DMS79 (cell line): ENCODE measurements at regions not wholly inside any gene's neighbourhood (a gene's known extent, or its start where the extent isn't known, plus 50 kb on each side); places are given as distances from the start of the nearest gene placed in this dataset.

Experiments used
- DNase-seq: peaks from one replicate; lab custom pipeline; 2025; lab: John Stamatoyannopoulos, UW

GRCh38 chr10:57015595-57016318 lies 654.7 kb upstream of the ZWINT start:
- DNase-seq: peak; percentile 92

GRCh38 chr10:57015187-57015586 lies 654.1 kb upstream of the ZWINT start:
- no peak for DNase-seq

GRCh38 chr10:57014758-57015157 lies 653.7 kb upstream of the ZWINT start:
- no peak for DNase-seq

GRCh38 chr10:57008189-57008588 lies 647.1 kb upstream of the ZWINT start:
- no peak for DNase-seq

- no peak for DNase-seq
These were observed 630.6 kb upstream of the ZWINT start for GRCh38 chr10:56991591-56992069.

- no peak for DNase-seq
These were observed 614.5 kb upstream of the ZWINT start for GRCh38 chr10:56975513-56975912.

- no peak for DNase-seq
These were observed 612.7 kb upstream of the ZWINT start for GRCh38 chr10:56973766-56974165.

GRCh38 chr10:56943221-56943755 lies 582.2 kb upstream of the ZWINT start:
- DNase-seq: no peak

- DNase-seq: no peak
These were observed 573.5 kb upstream of the ZWINT start for GRCh38 chr10:56934515-56934914.

- DNase-seq: no peak
These were observed 567.7 kb upstream of the ZWINT start for GRCh38 chr10:56928714-56929113.

GRCh38 chr10:56927701-56928100 lies 566.6 kb upstream of the ZWINT start:
- DNase-seq: no peak

GRCh38 chr10:56920601-56921261 lies 559.7 kb upstream of the ZWINT start:
- no peak for DNase-seq

- peak; percentile 73 for DNase-seq
These were observed 551.0 kb upstream of the ZWINT start for GRCh38 chr10:56912043-56912442.

- DNase-seq: no peak
These were observed 544.0 kb upstream of the ZWINT start for GRCh38 chr10:56905051-56905450.

GRCh38 chr10:56902554-56902953 lies 541.5 kb upstream of the ZWINT start:
- DNase-seq: no peak

- DNase-seq: no peak
These were observed 534.2 kb upstream of the ZWINT start for GRCh38 chr10:56895306-56895705.

GRCh38 chr10:56881218-56881617 lies 520.2 kb upstream of the ZWINT start:
- DNase-seq: peak; percentile 46

- DNase-seq: peak; percentile 74
These were observed 519.5 kb upstream of the ZWINT start for GRCh38 chr10:56880606-56881005.

- DNase-seq: no peak
These were observed 513.9 kb upstream of the ZWINT start for GRCh38 chr10:56874950-56875349.

- DNase-seq: no peak
These were observed 510.2 kb upstream of the ZWINT start for GRCh38 chr10:56871160-56871668.

- DNase-seq: no peak
These were observed 506.2 kb upstream of the ZWINT start for GRCh38 chr10:56867236-56867635.

GRCh38 chr10:56856569-56856968 lies 495.5 kb upstream of the ZWINT start:
- DNase-seq: no peak

GRCh38 chr10:56844978-56845529 lies 484.0 kb upstream of the ZWINT start:
- DNase-seq: no peak
